Parathyroid adenoma (tissue), 2 donors: ENCODE measurements at regions not wholly inside any gene's neighbourhood (a gene's known extent, or its start where the extent isn't known, plus 50 kb on each side); places are given as distances from the start of the nearest gene placed in this dataset.
"Not testable (repeated sequence)": the region's sequence is repeated elsewhere in the genome, so short reads cannot be mapped to it uniquely, and the experiment has no call there.

Experiments
- H2AFZ ChIP-seq: fragments of 300-600 bp; sonication (generic); one replicate; pipeline ENCODE4 v1.7.0; 2017; ENCODE audit warnings: antibody characterized with exemption, mild to moderate bottlenecking
- H3K27ac ChIP-seq: fragments of 300-600 bp; sonication (generic); one replicate; pipeline ENCODE4 v1.7.0; 2017
- H3K27me3 ChIP-seq: fragments of 300-600 bp; sonication (generic); one replicate; pipeline ENCODE4 v1.7.0; 2017; ENCODE audit warnings: low read length; ENCODE audit not compliant: control insufficient read depth, insufficient read depth
- H3K36me3 ChIP-seq: fragments of 300-600 bp; sonication (generic); one replicate; pipeline ENCODE4 v1.7.0; 2017; ENCODE audit warnings: low read length; ENCODE audit not compliant: control insufficient read depth, insufficient read depth
- H3K4me1 ChIP-seq: fragments of 300-600 bp; sonication (generic); one replicate; pipeline ENCODE4 v1.7.0; 2017; ENCODE audit warnings: control low read depth
- H3K4me2 ChIP-seq: fragments of 300-600 bp; sonication (generic); one replicate; pipeline ENCODE4 v1.7.0; 2017; ENCODE audit warnings: low read length
- H3K4me3 ChIP-seq: fragments of 300-600 bp; sonication (generic); one replicate; pipeline ENCODE4 v1.7.0; 2017; ENCODE audit warnings: low read depth, low read length
- H3K79me2 ChIP-seq: fragments of 300-600 bp; sonication (generic); one replicate; pipeline ENCODE4 v1.7.0; 2017; ENCODE audit warnings: control low read depth
- H3K9ac ChIP-seq: fragments of 300-600 bp; sonication (generic); one replicate; pipeline ENCODE4 v1.7.0; 2017; ENCODE audit warnings: mild to moderate bottlenecking
- H3K9me3 ChIP-seq: fragments of 300-600 bp; sonication (generic); one replicate; pipeline ENCODE4 v1.7.0; 2017; ENCODE audit warnings: low read length; ENCODE audit not compliant: control insufficient read depth
- CTCF ChIP-seq: fragments of 300-600 bp; sonication (generic); IDR thresholded peaks from one replicate; pipeline ENCODE4 v1.7.0; 2017; ENCODE audit warnings: antibody characterized with exemption, mild to moderate bottlenecking
- donor health status: primary hyperparathyroidism.

DNA sequence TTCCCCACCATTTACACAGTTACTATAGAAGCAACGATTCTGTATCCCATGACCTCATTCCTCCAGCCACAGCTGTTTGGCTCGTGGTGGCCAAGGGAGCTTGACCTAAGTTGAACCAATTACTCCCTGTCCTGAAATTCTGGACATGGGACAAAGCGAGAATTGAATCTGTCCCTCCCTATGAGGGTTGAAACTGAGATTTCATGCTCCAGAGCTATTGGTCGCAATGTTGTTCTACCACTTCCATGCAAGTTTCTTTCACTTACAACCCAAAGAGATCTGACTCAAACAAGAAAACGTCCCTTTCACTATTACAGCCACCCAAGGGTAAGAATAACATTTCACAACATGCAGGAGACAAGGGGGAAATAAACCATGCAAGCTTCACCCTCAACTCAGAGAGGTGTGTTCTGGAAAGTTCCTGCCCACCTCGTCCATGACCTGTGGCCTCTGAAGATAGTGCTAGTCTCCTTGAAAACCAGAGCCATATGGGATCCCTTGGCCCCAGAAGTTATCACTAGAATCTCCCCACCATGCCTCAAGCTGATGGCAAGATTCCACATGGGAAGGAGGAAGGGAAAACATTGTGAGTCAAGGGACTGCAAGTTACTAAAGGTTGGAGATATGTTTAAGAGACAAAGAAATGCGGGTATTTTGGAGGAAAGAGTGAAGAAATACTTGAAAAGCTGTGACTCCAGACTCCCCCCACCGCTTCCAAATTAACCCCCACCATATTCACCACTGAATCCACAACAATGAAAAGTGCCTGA lies 74.5 kb upstream of the SRSF6 start:
- Histone ChIP-seq H2AFZ (peak overlapping the region; percentile 34), H3K27ac (peak overlapping the region; percentile 78), H3K4me3 (no peak overlapping the region)

GRCh38 chr20:43382135-43382534 lies 75.6 kb upstream of the SRSF6 start:
- peaks cover 20% of the 10 kb centered on the region for H3K4me1 ChIP-seq
- H3K9ac ChIP-seq, H3K79me2 ChIP-seq, H3K27ac ChIP-seq, H3K9me3 ChIP-seq, H3K4me2 ChIP-seq, H3K36me3 ChIP-seq, H3K4me3 ChIP-seq, H3K27me3 ChIP-seq, H2AFZ ChIP-seq: not testable (repeated sequence)

More for the DNA sequence above, 74.5 kb upstream of the SRSF6 start:
- no peak overlapping the region for H3K9ac ChIP-seq
- H3K36me3 ChIP-seq = no peaks in the 10 kb centered on the region
- no peaks in the 10 kb centered on the region for H3K79me2 ChIP-seq
- H3K9me3 ChIP-seq = no peaks in the 10 kb centered on the region
- H3K4me1 ChIP-seq = peaks cover 20% of the 10 kb centered on the region
- no peaks in the 10 kb centered on the region for H3K27me3 ChIP-seq
- H3K4me2 ChIP-seq = no peak overlapping the region
- no peak for TF ChIP-seq CTCF

DNA sequence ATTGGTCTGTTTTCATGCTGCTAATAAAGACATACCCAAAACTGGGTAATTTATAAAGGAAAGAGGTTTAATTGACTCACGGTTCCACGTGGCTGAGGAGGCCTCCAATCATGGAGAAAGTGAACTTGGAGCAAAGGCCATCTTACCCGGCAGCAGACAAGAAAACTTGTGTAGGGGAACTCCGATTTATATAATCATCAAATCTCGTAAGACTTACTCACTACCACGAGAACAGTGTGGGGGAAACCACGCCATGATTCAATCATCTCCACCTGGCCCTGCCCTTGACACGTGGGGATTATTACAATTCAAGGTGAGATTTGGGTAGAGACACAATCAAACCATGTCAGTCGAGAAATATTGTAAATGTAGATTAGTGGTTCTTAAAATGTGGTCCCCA lies 76.2 kb upstream of the SRSF6 start:
- not testable (repeated sequence) for H3K9me3 ChIP-seq, H3K79me2 ChIP-seq, H2AFZ ChIP-seq, H3K4me2 ChIP-seq, H3K4me3 ChIP-seq, H3K36me3 ChIP-seq, H3K9ac ChIP-seq, H3K27ac ChIP-seq, H3K27me3 ChIP-seq
- peaks cover 20% of the 10 kb centered on the region for H3K4me1 ChIP-seq

DNA sequence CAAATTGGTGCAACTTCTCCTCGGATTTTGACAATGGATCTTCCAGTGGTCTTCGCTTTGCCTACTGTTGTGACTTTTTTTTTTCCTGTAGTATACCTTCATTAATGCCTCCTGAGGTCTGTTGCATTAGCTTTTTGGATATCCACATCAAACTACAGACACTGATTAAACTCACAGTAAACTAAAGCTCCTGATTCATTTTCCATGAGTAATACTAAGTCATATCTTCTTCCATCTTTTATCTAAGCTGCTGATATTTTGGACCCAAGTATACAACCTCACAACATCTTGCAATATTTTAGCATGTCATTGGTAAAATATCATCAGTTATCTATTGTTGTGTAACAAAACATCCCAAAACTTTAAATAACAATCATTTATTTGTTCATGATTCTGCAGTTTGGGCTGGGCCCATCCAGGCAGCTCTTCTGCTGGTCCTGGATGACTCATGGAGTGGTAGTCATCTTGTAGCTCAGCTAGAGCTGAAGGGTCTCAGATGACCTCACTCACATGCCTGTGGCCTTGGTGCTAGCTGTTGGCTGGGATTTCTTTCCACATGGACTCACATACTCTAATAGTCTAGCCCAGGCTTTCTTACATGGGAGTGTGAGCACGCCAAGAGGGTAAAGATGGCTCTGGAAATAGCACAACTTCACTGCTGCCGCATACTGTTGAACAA lies 78.3 kb upstream of the SRSF6 start:
- no peak overlapping the region for H3K4me2 ChIP-seq
- no peak overlapping the region for H3K4me3 ChIP-seq
- TF ChIP-seq CTCF = no peak
- H3K9ac ChIP-seq = no peak overlapping the region
- no peak overlapping the region for H3K27ac ChIP-seq
- no peaks in the 10 kb centered on the region for H3K9me3 ChIP-seq
- H3K4me1 ChIP-seq = peaks cover 19% of the 10 kb centered on the region
- no peaks in the 10 kb centered on the region for H3K27me3 ChIP-seq
- no peaks in the 10 kb centered on the region for H3K79me2 ChIP-seq
- H3K36me3 ChIP-seq = no peaks in the 10 kb centered on the region
- no peak overlapping the region for H2AFZ ChIP-seq

- Histone ChIP-seq H3K27ac (no peak overlapping the region), H3K9me3 (no peaks in the 10 kb centered on the region), H3K79me2 (no peaks in the 10 kb centered on the region), H3K4me3 (no peak overlapping the region), H3K4me1 (no peaks in the 10 kb centered on the region), H3K36me3 (no peaks in the 10 kb centered on the region), H3K9ac (no peak overlapping the region), H2AFZ (no peak overlapping the region), H3K4me2 (no peak overlapping the region), H3K27me3 (no peaks in the 10 kb centered on the region)
- TF ChIP-seq CTCF = no peak
Observed at GRCh38 chr20:43376831-43377230, 80.9 kb upstream of the SRSF6 start.
